PC-9 (cell line): ENCODE measurements at regions not wholly inside any gene's neighbourhood (a gene's known extent, or its start where the extent isn't known, plus 50 kb on each side); places are given as distances from the start of the nearest gene placed in this dataset.
"Not testable (repeated sequence)": the region's sequence is repeated elsewhere in the genome, so short reads cannot be mapped to it uniquely, and the experiment has no call there.

Experiments
- BruUV-seq: library from RNA; stranded (reverse); fragments of 400-500 nt; replicated peaks from 2 replicates; lab custom pipeline; 2021; lab: Mats Ljungman, UMichigan
- CTCF ChIA-PET: fragments of 300-600 bp; sonication (Branson Sonifier 250); formaldehyde crosslinking; loops from one replicate; lab custom pipeline; 2022; ENCODE audit warnings: antibody characterized with exemption; lab: Charles Lee
- POLR2A ChIA-PET: fragments of 300-600 bp; sonication (Branson Sonifier 250); formaldehyde crosslinking; loops from one replicate; lab custom pipeline; 2022; ENCODE audit warnings: antibody characterized with exemption; ENCODE audit not compliant: unreplicated experiment; lab: Charles Lee
- DNase-seq, 2 experiments: peaks; one replicate each; pipeline versions ENCODE4 v3.0.0 to v3.0.0-alpha.2; 2015 to 2022; ENCODE audit warnings: mixed read lengths in 1 of 2
- H2AFZ ChIP-seq: fragments of 200-600 bp; sonication (generic); 2 replicates; pipeline ENCODE4 v1.8.1; 2017; ENCODE audit warnings: antibody characterized with exemption
- H3F3A ChIP-seq: fragments of 200-600 bp; sonication (generic); 2 replicates; pipeline ENCODE4 v1.8.1; 2017; ENCODE audit warnings: antibody characterized with exemption, mild to moderate bottlenecking, low read depth; ENCODE audit not compliant: insufficient read depth
- H3K27ac ChIP-seq: fragments of 200-600 bp; sonication (generic); 2 replicates; pipeline ENCODE4 v1.6.1; 2016; ENCODE audit warnings: mixed run types
- H3K27me3 ChIP-seq: fragments of 200-600 bp; sonication (generic); 2 replicates; pipeline ENCODE4 v1.6.1; 2016; ENCODE audit warnings: low read depth, mixed run types; ENCODE audit not compliant: insufficient read depth
- H3K36me3 ChIP-seq: fragments of 200-600 bp; sonication (generic); 2 replicates; pipeline ENCODE4 v1.6.1; 2016; ENCODE audit warnings: low read depth, mixed run types
- H3K4me1 ChIP-seq: fragments of 200-600 bp; sonication (generic); replicated peaks from 2 replicates; pipeline ENCODE4 v1.6.1; 2016; ENCODE audit warnings: mixed run types; ENCODE audit not compliant: insufficient read depth
- H3K4me2 ChIP-seq: fragments of 200-600 bp; sonication (generic); 2 replicates; pipeline ENCODE4 v1.6.1; 2017; ENCODE audit warnings: mixed run types
- H3K4me3 ChIP-seq: fragments of 200-600 bp; sonication (generic); 2 replicates; pipeline ENCODE4 v1.6.1; 2016; ENCODE audit warnings: mixed run types
- H3K79me2 ChIP-seq: fragments of 200-600 bp; sonication (generic); 2 replicates; pipeline ENCODE4 v1.6.1; 2017; ENCODE audit warnings: low read depth, mixed run types
- H3K9me2 ChIP-seq: fragments of 200-600 bp; sonication (generic); 2 replicates; pipeline ENCODE4 v1.8.1; 2017; ENCODE audit warnings: mild to moderate bottlenecking; ENCODE audit not compliant: insufficient read depth
- H3K9me3 ChIP-seq: fragments of 200-600 bp; sonication (generic); 2 replicates; pipeline ENCODE4 v1.8.1; 2016; ENCODE audit warnings: low read depth; ENCODE audit not compliant: insufficient read depth
- H4K20me1 ChIP-seq: fragments of 200-600 bp; sonication (generic); 2 replicates; pipeline ENCODE4 v1.8.1; 2017; ENCODE audit not compliant: insufficient read depth
- EZH2 ChIP-seq: fragments of 200-600 bp; sonication (generic); IDR thresholded peaks from 2 replicates; pipeline ENCODE4 v1.8.0; 2017; ENCODE audit warnings: antibody characterized with exemption, low read depth
- intact Hi-C: fragments of 100-400 bp; cut with micrococcal nuclease; formaldehyde crosslinking; loops from one replicate; pipeline ENCODE4 v1.10.0; 2022; ENCODE audit not compliant: unreplicated experiment
- TF ChIP-seq, protein P1 (sequence below): fragments of 200-600 bp; sonication (generic); conservative IDR thresholded peaks from 2 replicates; pipeline ENCODE4 v1.6.1; 2017; ENCODE audit warnings: mixed run types, antibody characterized with exemption, mild to moderate bottlenecking, moderate library complexity

- no peak overlapping the region for H2AFZ ChIP-seq
- no peak for DNase-seq
- H3K9me2 ChIP-seq = no peaks in the 10 kb centered on the region
- POLR2A ChIA-PET = no interaction called here
- peaks cover 61% of the 10 kb centered on the region for H3K27me3 ChIP-seq
- H3K27ac ChIP-seq = no peak overlapping the region
- no peaks in the 10 kb centered on the region for H3K79me2 ChIP-seq
- CTCF ChIA-PET = no interaction called here
- intact Hi-C loops = no loop called here
- H3K9me3 ChIP-seq = 0 out of 2 replicates have a peak, but pooled peaks cover 4% of the 10 kb centered on the region
- H3K4me2 ChIP-seq = no peak overlapping the region
- no peak overlapping the region for H3K4me3 ChIP-seq
- TF ChIP-seq, protein P1, sequence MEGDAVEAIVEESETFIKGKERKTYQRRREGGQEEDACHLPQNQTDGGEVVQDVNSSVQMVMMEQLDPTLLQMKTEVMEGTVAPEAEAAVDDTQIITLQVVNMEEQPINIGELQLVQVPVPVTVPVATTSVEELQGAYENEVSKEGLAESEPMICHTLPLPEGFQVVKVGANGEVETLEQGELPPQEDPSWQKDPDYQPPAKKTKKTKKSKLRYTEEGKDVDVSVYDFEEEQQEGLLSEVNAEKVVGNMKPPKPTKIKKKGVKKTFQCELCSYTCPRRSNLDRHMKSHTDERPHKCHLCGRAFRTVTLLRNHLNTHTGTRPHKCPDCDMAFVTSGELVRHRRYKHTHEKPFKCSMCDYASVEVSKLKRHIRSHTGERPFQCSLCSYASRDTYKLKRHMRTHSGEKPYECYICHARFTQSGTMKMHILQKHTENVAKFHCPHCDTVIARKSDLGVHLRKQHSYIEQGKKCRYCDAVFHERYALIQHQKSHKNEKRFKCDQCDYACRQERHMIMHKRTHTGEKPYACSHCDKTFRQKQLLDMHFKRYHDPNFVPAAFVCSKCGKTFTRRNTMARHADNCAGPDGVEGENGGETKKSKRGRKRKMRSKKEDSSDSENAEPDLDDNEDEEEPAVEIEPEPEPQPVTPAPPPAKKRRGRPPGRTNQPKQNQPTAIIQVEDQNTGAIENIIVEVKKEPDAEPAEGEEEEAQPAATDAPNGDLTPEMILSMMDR = no peak
- no peak for TF ChIP-seq EZH2
- no peaks in the 10 kb centered on the region for H4K20me1 ChIP-seq
- no peaks in the 10 kb centered on the region for H3K36me3 ChIP-seq
- no peaks in the 10 kb centered on the region for H3K4me1 ChIP-seq
- H3F3A ChIP-seq = no peaks in the 10 kb centered on the region
- BruUV-seq = no TSS peak
Observed at GRCh38 chr2:20949256-20949655, 94.6 kb downstream of the APOB start.

GRCh38 chr2:20946468-20946867, 97.4 kb downstream of the APOB start:
- Histone ChIP-seq H3K27ac (no peak overlapping the region), H3K9me2 (no peaks in the 10 kb centered on the region), H2AFZ (no peak overlapping the region), H3K4me1 (no peaks in the 10 kb centered on the region), H3K36me3 (no peaks in the 10 kb centered on the region), H3K9me3 (no peaks in the 10 kb centered on the region), H3K4me2 (no peak overlapping the region), H3F3A (no peaks in the 10 kb centered on the region), H4K20me1 (no peaks in the 10 kb centered on the region), H3K79me2 (no peaks in the 10 kb centered on the region), H3K4me3 (no peak overlapping the region), H3K27me3 (peaks cover 62% of the 10 kb centered on the region)
- no peak for DNase-seq
- CTCF ChIA-PET = no interaction called here
- TF ChIP-seq EZH2 = no peak
- TF ChIP-seq, protein P1 = no peak
- no TSS peak for BruUV-seq
- POLR2A ChIA-PET = no interaction called here
- intact Hi-C loops = no loop called here

GRCh38 chr2:20943721-20944120, 100.2 kb downstream of the APOB start:
- peaks cover 59% of the 10 kb centered on the region for H3K27me3 ChIP-seq
- H2AFZ ChIP-seq, CTCF ChIA-PET, H3K4me1 ChIP-seq, H3K27ac ChIP-seq, H3K9me2 ChIP-seq, H3F3A ChIP-seq, H4K20me1 ChIP-seq, intact Hi-C loops, H3K79me2 ChIP-seq, H3K4me2 ChIP-seq, BruUV-seq, POLR2A ChIA-PET, H3K9me3 ChIP-seq, H3K4me3 ChIP-seq, H3K36me3 ChIP-seq, DNase-seq: not testable (repeated sequence)

GRCh38 chr2:20942646-20943125, 101.2 kb downstream of the APOB start:
- H2AFZ ChIP-seq = no peak overlapping the region
- TF ChIP-seq EZH2 = no peak
- TF ChIP-seq, protein P1 = no peak
- H3K27me3 ChIP-seq = peaks cover 55% of the 10 kb centered on the region
- no peaks in the 10 kb centered on the region for H3K36me3 ChIP-seq
- no peak overlapping the region for H3K27ac ChIP-seq
- no peak overlapping the region for H3K4me3 ChIP-seq
- ChIA-PET CTCF (no interaction called here), POLR2A (no interaction called here)
- intact Hi-C loops = no loop called here
- no peaks in the 10 kb centered on the region for H3K9me2 ChIP-seq
- no peaks in the 10 kb centered on the region for H4K20me1 ChIP-seq
- no TSS peak for BruUV-seq
- no peak overlapping the region for H3K4me2 ChIP-seq
- H3K4me1 ChIP-seq = no peaks in the 10 kb centered on the region
- H3F3A ChIP-seq = no peaks in the 10 kb centered on the region
- no peaks in the 10 kb centered on the region for H3K79me2 ChIP-seq
- DNase-seq = no peak
- no peaks in the 10 kb centered on the region for H3K9me3 ChIP-seq
